ENCODE measurements at regions not wholly inside any gene's neighbourhood (a gene's known extent, or its start where the extent isn't known, plus 50 kb on each side); places are given as distances from the start of the nearest gene placed in this dataset.

DNA sequence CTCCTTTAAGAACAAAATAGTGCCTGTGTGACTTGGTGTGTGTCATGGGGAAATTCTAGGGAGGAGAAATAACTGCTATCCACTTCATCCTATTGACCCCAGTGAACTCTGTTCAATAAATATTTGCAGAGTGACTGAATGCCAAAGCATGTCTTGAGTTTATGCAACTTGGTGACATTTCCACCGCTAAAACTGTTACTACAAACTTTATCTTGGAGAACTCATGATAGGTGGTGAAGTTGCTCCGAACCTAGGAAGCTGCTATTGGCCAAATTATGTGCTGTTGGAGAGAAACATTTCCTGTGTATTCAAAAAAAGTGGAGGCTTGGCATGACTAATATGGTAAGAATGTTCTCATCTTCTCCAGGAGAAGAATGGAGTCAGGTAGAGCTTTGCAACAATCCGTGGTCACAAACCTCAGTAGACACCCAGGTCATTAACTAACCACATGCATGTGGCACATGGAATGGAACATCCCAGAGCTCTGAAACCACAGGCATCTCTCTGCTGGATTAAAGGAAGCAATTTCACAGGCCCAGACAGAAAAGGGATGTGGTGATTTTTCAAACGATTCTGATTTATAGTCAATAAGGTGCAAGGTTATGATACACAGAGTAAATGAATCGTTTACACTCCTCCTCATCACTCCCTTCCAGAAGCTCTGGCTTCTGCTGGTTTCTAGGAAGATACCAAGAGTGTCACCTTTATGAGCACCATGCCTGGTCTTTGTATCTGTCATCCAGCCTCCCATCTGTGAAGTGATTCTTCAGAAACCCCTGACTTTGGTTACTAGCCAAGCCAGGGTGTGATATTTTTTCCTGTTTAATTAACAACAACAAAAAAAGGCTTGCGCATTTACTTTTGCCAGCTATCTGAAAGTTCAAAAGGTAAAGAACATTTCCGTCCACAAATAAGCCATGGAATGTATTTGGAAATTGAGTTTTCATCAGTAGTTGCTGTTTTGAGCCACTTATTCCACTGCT lies 361.1 kb downstream of the TGFB2 start:
- DNase-seq = no peak

GRCh38 chr1:218711001-218711400 lies 365.9 kb downstream of the TGFB2 start:
- DNase-seq = no peak

DNA sequence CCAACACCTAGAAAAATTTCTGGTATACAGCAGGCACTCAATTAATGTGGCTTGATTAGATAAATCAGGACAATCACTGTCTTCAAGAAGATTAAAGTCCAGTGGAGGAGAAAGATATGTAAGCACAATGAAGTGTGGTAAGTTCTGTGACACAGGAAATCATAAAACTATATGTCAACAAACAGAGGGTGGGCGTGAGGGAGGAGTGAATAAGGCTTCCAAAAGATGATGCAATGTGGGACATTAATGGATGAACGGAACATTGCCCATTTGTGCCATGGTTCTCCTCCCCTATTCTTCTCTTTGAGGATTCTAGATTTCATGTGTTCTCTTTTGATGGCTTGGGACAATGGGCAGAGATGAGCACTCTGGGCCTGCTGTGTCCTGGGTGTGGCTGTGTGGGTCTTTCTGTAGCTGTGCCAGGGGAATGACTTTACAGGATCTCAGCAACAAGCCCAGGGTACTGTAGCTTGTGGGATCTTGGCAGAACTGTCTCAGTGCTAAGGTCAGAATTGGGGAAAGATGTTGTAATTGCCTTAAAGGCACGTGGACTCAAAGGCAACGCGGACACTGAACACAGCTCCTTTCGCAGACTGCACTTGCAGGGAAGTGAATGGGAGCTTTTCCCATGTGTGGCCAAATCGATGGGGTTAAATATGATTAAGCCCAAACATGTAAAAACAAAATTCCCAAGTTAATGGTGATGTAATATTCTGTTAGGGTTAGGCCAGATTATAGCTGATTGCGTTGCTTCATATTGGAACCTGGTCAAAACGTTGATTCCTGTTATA lies 366.9 kb downstream of the TGFB2 start:
- DNase-seq = no peak

DNA sequence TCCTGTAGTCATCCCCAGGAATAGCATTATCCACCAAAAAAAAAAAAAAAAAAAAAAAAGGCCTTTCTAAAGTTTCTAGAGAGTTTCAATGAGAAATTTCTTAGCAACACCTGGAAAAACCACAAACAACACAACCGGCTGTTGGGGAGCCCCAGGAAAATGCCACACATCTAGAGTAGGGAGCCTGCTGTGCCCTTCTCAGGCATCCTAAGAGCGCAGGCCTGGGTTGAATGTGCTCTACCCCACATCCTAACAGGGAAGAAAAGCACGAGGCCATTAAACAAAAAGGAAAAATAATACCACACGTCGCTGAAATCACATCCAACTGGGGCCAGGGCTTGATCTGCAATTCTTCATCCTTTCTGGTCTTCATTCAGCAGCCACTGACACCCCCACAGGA lies 367.5 kb downstream of the TGFB2 start:
- no peak for DNase-seq

GRCh38 chr1:218715961-218716669 lies 371.0 kb downstream of the TGFB2 start:
- no peak for DNase-seq

DNA sequence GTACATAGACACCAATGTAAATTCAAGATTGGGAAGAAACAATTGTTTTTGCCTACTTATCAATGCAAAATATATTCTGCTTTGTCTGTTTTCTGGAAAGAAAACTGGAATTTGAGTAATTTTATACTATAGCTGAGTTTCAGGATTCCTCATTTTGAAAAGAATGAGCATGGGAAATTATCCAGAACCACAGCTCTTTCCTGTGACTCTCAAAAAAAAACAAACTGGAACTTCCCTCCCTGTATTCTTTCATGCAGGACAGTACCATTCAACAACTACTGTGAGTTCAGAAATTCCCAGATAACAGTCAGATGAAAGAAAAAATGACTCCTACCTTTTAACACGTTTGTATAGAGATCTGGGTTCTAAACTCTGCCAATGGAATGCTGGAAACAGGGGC lies 372.4 kb downstream of the TGFB2 start:
- DNase-seq = no peak

GRCh38 chr1:218718206-218718605 lies 373.1 kb downstream of the TGFB2 start:
- no peak for DNase-seq

- no peak for DNase-seq
Measured at GRCh38 chr1:218718977-218719376, 373.8 kb downstream of the TGFB2 start.

DNA sequence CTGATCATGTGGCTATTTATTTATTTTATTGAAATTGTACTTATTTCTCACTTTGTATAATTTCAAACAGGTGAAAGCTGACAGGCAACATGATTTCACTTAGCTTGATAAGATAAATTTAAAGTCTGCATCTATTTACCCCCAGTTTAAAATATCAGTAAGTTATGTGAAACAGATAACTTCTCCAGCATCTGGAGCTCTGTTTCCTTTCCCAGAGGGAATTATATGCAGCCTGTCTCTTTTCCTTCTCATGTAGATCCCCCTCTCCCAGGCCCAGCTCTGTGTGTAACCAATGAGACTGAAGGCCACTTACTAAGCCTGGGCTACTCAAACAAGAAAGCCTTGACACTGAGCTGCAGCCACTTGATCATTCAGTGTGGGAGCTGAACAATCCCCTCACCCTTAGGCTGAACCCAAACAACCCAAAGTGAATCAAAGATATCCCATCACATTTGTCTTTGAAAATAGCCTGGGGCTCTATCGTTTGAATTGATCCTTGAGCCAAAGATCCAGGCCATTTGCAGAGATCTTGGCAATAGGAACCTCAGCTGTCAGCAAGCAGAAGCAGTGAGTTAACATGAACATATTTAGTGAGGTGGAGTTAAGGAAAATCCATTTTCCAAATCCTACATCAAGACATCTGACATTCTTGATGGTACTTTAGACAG lies 383.9 kb downstream of the TGFB2 start:
- DNase-seq = no peak

- DNase-seq = no peak
Measured at GRCh38 chr1:218735436-218736032, 390.4 kb downstream of the TGFB2 start.

GRCh38 chr1:218739426-218739825 lies 394.3 kb downstream of the TGFB2 start:
- no peak for DNase-seq

DNA sequence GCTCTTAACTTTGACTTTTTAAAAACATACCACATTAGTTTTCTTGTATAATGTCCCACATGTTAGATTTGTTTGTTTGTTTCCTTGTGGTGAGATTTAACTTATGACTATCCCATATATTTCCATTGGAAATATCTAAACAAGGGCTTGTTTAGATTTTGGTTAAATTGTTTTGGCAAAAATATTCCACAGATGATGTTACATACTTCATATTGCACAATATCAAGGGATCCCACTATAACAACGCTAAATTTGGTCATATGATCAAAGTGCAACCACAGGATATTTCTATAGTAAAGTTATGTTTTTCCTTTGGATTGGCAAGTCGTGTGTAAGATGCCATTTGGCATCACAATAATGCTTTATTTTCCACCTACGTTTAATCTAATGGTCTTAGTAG lies 396.7 kb downstream of the TGFB2 start:
- DNase-seq = no peak

DNA sequence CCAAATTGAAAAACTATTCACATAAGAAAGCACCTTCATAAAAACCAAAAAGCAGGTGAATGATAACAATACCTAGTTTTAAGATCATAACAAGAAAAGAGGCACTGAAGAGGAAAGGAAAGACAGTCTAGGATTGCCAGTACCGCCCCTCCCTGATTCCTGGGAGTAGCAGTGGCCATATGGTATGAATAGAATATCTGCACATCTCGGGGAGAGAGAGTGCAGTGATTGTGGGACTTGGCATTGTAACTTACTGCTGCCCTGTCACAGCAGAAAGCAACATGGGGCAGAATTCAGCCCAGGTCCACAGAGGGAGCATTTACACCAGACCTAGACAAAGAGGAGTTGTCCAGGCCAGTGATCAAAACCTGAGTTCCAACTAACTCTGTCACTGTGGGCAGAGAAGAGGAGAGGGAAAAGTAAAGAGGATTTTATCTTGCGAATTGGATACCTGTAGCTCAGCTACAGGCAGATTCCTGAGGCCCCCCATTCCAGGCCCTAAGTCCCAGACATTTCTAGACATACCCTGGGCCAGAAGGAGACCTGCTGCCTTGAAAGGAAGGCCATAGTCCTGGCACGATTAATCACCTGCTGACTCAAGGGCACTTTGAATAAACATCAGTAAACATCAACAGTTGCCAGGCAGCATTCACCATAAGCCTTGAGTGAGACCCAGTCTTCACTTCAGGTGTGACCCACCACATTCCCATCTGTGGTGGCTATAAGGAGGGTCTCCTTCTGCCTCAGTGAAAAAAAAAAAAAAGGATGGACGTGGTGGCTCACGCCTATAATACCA lies 397.5 kb downstream of the TGFB2 start:
- DNase-seq = no peak

DNA sequence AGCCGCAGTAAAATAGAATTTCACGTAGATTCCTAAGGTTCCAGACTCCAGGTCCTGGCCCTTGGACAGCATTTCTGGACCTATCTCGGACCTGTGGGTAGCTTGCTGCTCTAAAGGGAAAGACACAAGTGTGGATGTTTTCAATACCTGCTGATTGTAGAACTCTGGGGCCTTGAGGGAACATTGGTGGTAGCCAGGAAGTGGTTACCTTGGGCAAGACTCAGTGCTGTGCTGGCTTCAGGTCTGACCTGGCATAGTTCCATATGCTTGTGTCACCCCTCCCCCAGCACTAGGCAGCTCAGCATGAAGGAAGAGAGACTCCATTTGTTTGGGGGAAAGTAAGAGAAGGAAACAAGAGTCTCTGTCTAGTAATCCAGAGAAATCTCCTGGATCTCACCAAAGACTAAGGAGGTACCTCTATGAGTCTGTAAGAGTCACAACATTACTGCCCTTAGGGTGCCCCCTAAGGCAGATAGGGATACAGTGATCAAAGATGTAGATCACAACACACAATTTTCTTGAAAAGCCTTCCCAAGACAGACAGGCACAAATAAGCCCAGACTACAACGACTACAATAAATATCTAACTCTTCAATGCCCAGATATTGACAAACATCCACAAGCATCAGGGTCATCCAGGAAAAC lies 398.8 kb downstream of the TGFB2 start:
- DNase-seq = no peak

GRCh38 chr1:218748071-218748470 lies 402.9 kb downstream of the TGFB2 start:
- DNase-seq = no peak

GRCh38 chr1:218750216-218750970 lies 405.3 kb downstream of the TGFB2 start:
- no peak for DNase-seq

- DNase-seq = no peak
Measured at GRCh38 chr1:218751208-218751948, 406.2 kb downstream of the TGFB2 start.

DNA sequence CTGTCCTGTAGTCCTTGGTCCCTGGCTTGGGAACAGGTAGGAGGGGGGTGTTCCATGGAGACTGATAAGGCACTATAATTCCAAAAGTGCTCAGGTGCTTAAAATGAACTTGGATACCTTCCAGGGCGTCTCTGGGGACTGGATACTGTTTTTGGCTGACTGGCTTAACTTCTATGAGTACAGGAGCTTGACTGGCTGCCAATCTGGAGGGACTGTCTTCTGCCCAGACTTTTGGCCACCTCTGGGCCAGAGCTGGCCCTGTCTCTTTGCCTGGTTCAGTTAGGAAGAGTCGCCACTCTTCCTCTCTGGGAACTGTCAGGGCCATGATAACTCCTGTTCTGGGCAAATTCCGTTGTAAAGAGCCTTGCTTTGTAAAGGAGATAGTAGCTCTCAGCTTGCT lies 407.0 kb downstream of the TGFB2 start:
- DNase-seq = no peak

Measured in anterior cingulate cortex (tissue), 58 donors.